Hepatocyte (in vitro differentiated cells): ENCODE measurements at regions not wholly inside any gene's neighbourhood (a gene's known extent, or its start where the extent isn't known, plus 50 kb on each side); places are given as distances from the start of the nearest gene placed in this dataset.
"Not testable (repeated sequence)": the region's sequence is repeated elsewhere in the genome, so short reads cannot be mapped to it uniquely, and the experiment has no call there.

Experiments used
- DNase-seq: peaks from one replicate; pipeline ENCODE4 v3.0.0-alpha.2; 2016; ENCODE audit warnings: low spot score
- H2AFZ ChIP-seq: fragments of 200-600 bp; sonication (generic); 2 replicates; pipeline ENCODE4 v1.6.0; 2016; ENCODE audit warnings: antibody characterized with exemption, mild to moderate bottlenecking
- H3K27ac ChIP-seq: fragments of 200-600 bp; sonication (generic); 2 replicates; pipeline ENCODE4 v1.5.1; 2016; ENCODE audit warnings: mild to moderate bottlenecking
- H3K27me3 ChIP-seq: fragments of 200-600 bp; sonication (generic); 2 replicates; pipeline ENCODE4 v1.6.1; 2016
- H3K36me3 ChIP-seq: fragments of 200-600 bp; sonication (generic); replicated peaks from 2 replicates; pipeline ENCODE4 v1.5.1; 2016; ENCODE audit warnings: low read depth; ENCODE audit not compliant: insufficient read depth
- H3K4me1 ChIP-seq: fragments of 200-600 bp; sonication (generic); 2 replicates; pipeline ENCODE4 v1.5.1; 2016; ENCODE audit warnings: mild to moderate bottlenecking, moderate library complexity; ENCODE audit not compliant: insufficient read depth
- H3K4me2 ChIP-seq: fragments of 200-600 bp; sonication (generic); 2 replicates; pipeline ENCODE4 v1.6.0; 2016
- H3K4me3 ChIP-seq: fragments of 200-600 bp; sonication (generic); 2 replicates; pipeline ENCODE4 v1.5.1; 2016; ENCODE audit warnings: mild to moderate bottlenecking
- H3K79me2 ChIP-seq: fragments of 200-600 bp; sonication (generic); 2 replicates; pipeline ENCODE4 v1.6.0; 2017; ENCODE audit warnings: mild to moderate bottlenecking
- H3K9me2 ChIP-seq: fragments of 200-600 bp; sonication (generic); replicated peaks from 2 replicates; pipeline ENCODE4 v1.6.0; 2017; ENCODE audit warnings: mild to moderate bottlenecking; ENCODE audit not compliant: insufficient read depth
- H3K9me3 ChIP-seq: fragments of 200-600 bp; sonication (generic); 2 replicates; pipeline ENCODE4 v1.5.1; 2016; ENCODE audit warnings: low read depth, mild to moderate bottlenecking
- H4K20me1 ChIP-seq: fragments of 200-600 bp; sonication (generic); 2 replicates; pipeline ENCODE4 v1.6.0; 2016; ENCODE audit warnings: mild to moderate bottlenecking; ENCODE audit not compliant: insufficient read depth, poor library complexity, severe bottlenecking
- EZH2 ChIP-seq: fragments of 200-600 bp; sonication (generic); IDR thresholded peaks from 2 replicates; pipeline ENCODE4 v1.6.1; 2016; ENCODE audit warnings: antibody characterized with exemption, mild to moderate bottlenecking, borderline replicate concordance
- EZH2phosphoT487 ChIP-seq: fragments of 200-600 bp; sonication (generic); IDR thresholded peaks from one replicate; pipeline ENCODE4 v1.6.1; 2018; ENCODE audit warnings: antibody characterized with exemption, mild to moderate bottlenecking, low read depth, moderate library complexity; ENCODE audit not compliant: unreplicated experiment, severe bottlenecking
- WGBS: methylation state at CpG from one replicate; pipeline ENCODE4 v1.1.6; 2016; ENCODE audit warnings: low lambda C conversion rate; ENCODE audit errors: missing lambda C conversion rate; 5-methylcytosine and 5-hydroxymethylcytosine counted together
- TF ChIP-seq, protein P1 (sequence below): fragments of 200-600 bp; sonication (generic); IDR thresholded peaks from 2 replicates; pipeline ENCODE4 v1.5.1; 2016; ENCODE audit warnings: antibody characterized with exemption, mild to moderate bottlenecking; ENCODE audit not compliant: poor library complexity

DNA sequence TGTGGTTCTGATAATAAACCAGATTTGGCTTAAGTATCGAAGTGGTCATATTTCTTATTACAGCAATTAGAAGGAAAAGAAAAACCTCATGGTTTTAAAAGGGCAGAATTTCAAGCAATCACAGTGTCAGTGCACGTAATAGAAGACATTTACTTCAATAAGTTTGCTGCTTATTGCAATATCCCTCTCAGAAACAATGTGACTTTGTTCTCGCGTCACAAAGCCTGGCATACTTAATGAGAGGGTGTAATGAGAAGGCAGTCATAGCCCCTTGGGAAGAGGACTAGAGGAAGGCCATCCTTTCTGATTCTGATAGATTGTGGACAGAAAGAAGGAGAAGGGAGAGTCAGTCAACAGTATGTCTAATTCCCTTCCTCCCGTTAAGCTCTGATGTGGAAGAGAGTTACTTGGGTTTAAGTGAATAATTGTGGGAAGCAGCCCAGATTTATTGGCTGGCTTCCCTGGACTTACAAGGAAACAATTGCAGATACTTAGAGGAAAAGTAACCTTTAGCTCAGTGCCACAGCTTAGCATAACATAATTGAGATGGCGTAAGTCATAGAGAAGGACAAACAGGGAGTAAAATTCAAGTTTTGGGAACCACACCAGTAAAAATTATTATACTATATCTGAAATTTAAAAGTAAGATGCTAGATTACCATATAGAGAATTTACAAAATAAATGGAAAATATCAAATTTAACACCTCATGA lies 738.2 kb downstream of the PRIM2 start:
- not testable (repeated sequence) for H3K79me2 ChIP-seq, DNase-seq, H3K36me3 ChIP-seq, H3K27me3 ChIP-seq, H2AFZ ChIP-seq, H3K9me2 ChIP-seq, H3K4me3 ChIP-seq, H3K4me1 ChIP-seq, H3K4me2 ChIP-seq, H3K9me3 ChIP-seq, H4K20me1 ChIP-seq, H3K27ac ChIP-seq
- 79% methylated on average over 5 of the region's 6 CpGs for WGBS

- H3K4me2 ChIP-seq, H3K9me2 ChIP-seq, DNase-seq, H3K36me3 ChIP-seq, H4K20me1 ChIP-seq, H3K27me3 ChIP-seq, H2AFZ ChIP-seq, H3K9me3 ChIP-seq, H3K27ac ChIP-seq, H3K4me1 ChIP-seq, H3K4me3 ChIP-seq, H3K79me2 ChIP-seq: not testable (repeated sequence)
- WGBS: 35% methylated on average over 1 of the region's 1 CpG
Observed at GRCh38 chr6:58059701-58060100, 742.3 kb downstream of the PRIM2 start.

DNA sequence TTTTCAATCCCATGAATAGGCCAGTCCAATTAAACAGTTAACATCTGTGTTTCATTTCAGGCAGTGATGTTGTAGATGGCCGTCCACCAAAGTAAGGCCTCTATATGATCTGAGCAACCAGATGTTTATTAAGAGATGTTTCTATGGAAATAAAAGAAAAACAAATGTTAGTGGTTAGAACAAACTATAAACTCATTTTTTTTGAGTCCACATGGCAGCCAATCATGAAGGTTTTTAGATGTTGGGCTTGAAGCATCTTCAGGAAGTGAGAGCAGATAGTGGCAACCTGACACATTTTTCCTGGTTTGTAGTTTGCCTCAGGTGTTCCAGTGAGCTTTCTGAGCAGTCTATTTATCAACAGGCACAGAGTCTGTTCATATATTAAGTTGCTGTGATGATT lies 746.1 kb downstream of the PRIM2 start:
- not testable (repeated sequence) for H3K9me2 ChIP-seq, H3K79me2 ChIP-seq, DNase-seq, H3K27ac ChIP-seq, H3K9me3 ChIP-seq, H3K4me2 ChIP-seq, H2AFZ ChIP-seq, H3K4me1 ChIP-seq, H3K27me3 ChIP-seq, H4K20me1 ChIP-seq, H3K4me3 ChIP-seq, H3K36me3 ChIP-seq
- WGBS: 100% methylated on average over 1 of the region's 1 CpG

DNA sequence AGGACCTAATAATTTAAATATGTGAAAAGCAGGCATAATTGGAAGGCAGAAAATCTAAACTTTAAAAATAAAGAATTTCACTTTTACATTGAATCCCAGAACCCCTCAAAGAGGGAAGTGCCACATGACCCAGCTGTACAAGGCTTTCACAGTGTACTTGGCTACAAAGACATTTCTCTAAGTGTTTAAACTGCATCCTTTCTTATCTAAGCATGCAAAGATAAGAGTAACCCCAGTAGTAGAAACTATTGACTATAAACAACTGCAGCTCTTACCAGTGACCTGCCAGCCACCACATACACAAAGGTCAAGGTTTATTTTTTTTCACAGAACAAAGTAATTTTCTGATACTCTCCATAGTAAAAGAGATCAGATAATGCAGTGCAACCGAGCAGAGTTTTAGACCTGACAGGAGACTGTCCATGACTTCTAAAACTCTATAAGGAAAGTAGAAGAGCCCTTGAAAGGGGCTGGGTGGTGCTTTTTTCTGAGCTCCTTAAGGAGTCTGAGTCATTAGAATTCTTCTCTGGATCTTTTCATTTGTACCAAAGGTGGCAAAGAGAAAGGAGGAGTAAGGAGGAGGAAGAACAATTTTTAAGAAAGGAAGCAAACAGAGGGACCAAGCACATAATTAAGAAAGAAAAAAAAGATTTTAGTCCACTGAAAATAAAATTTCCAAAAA lies 750.6 kb downstream of the PRIM2 start:
- H3K4me3 ChIP-seq, H4K20me1 ChIP-seq, H3K36me3 ChIP-seq, H3K4me2 ChIP-seq, H2AFZ ChIP-seq, H3K4me1 ChIP-seq, H3K9me2 ChIP-seq, H3K27ac ChIP-seq, H3K27me3 ChIP-seq, H3K9me3 ChIP-seq, DNase-seq, H3K79me2 ChIP-seq: not testable (repeated sequence)
- 31% methylated on average over 1 of the region's 1 CpG for WGBS

DNA sequence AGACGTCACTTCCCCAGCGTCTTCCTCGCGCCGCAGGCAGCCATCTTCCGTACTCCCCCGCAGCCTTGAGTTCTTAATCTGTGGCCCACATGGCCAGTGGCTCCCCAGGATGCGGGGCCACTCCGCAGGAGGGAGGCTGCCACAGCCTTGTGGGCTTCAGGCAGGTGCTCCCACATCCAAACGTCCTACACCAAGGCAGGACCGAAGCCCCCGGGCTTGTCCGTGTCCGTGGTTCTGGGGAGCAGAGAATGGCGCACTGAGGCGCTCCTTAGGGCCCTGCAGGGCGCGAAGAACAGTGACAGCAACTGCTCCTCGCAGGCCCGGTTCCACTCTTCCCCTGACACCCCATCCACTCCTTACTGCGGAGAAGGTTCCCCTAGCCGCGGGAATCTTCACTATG lies 755.8 kb downstream of the PRIM2 start:
- H3K9me3 ChIP-seq: no peaks in the 10 kb centered on the region
- no peaks in the 10 kb centered on the region for H4K20me1 ChIP-seq
- no peaks in the 10 kb centered on the region for H3K27me3 ChIP-seq
- H3K9me2 ChIP-seq: no peaks in the 10 kb centered on the region
- H3K4me3 ChIP-seq: no peak overlapping the region
- H2AFZ ChIP-seq: no peak overlapping the region
- no peaks in the 10 kb centered on the region for H3K4me1 ChIP-seq
- no peak overlapping the region for H3K27ac ChIP-seq
- 79% methylated on average over 23 of the region's 23 CpGs for WGBS
- no peak overlapping the region for H3K4me2 ChIP-seq
- TF ChIP-seq EZH2phosphoT487 (no peak), EZH2 (no peak)
- TF ChIP-seq, protein P1, sequence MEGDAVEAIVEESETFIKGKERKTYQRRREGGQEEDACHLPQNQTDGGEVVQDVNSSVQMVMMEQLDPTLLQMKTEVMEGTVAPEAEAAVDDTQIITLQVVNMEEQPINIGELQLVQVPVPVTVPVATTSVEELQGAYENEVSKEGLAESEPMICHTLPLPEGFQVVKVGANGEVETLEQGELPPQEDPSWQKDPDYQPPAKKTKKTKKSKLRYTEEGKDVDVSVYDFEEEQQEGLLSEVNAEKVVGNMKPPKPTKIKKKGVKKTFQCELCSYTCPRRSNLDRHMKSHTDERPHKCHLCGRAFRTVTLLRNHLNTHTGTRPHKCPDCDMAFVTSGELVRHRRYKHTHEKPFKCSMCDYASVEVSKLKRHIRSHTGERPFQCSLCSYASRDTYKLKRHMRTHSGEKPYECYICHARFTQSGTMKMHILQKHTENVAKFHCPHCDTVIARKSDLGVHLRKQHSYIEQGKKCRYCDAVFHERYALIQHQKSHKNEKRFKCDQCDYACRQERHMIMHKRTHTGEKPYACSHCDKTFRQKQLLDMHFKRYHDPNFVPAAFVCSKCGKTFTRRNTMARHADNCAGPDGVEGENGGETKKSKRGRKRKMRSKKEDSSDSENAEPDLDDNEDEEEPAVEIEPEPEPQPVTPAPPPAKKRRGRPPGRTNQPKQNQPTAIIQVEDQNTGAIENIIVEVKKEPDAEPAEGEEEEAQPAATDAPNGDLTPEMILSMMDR: no peak
- H3K36me3 ChIP-seq: no peaks in the 10 kb centered on the region
- DNase-seq: no peak
- H3K79me2 ChIP-seq: no peaks in the 10 kb centered on the region

GRCh38 chr6:58090067-58090466 lies 772.6 kb downstream of the PRIM2 start:
- not testable (repeated sequence) for H3K9me2 ChIP-seq, H3K9me3 ChIP-seq, H3K4me3 ChIP-seq, DNase-seq, H3K4me1 ChIP-seq, H3K27me3 ChIP-seq, H4K20me1 ChIP-seq, H2AFZ ChIP-seq, H3K4me2 ChIP-seq, H3K79me2 ChIP-seq, H3K27ac ChIP-seq, H3K36me3 ChIP-seq
- 58% methylated on average over 2 of the region's 2 CpGs for WGBS

- not testable (repeated sequence) for H3K4me1 ChIP-seq, H4K20me1 ChIP-seq, H3K27me3 ChIP-seq, H3K36me3 ChIP-seq, H3K27ac ChIP-seq, H3K4me3 ChIP-seq, H3K9me2 ChIP-seq, H3K4me2 ChIP-seq, H3K9me3 ChIP-seq, DNase-seq, H2AFZ ChIP-seq, H3K79me2 ChIP-seq
Observed at GRCh38 chr6:58097251-58097650, 779.8 kb downstream of the PRIM2 start.
